H9 (cell line): ENCODE measurements at regions not wholly inside any gene's neighbourhood (a gene's known extent, or its start where the extent isn't known, plus 50 kb on each side); places are given as distances from the start of the nearest gene placed in this dataset.

Experiments
- DNase-seq: peaks from one replicate; pipeline ENCODE4 v3.0.0-alpha.2; 2017
- H2AFZ ChIP-seq: one replicate; pipeline ENCODE4 v1.6.1; 2013; ENCODE audit warnings: mild to moderate bottlenecking, low read length, control low read depth, moderate library complexity
- H2AK5ac ChIP-seq: 2 replicates; pipeline ENCODE4 v1.6.1; 2013; ENCODE audit warnings: low read length, control low read depth, mixed read lengths; ENCODE audit not compliant: insufficient read length
- H2BK120ac ChIP-seq: one replicate; pipeline ENCODE4 v1.6.1; 2013; ENCODE audit warnings: low read depth, mild to moderate bottlenecking, low read length, control low read depth, inconsistent platforms; ENCODE audit not compliant: poor library complexity, severe bottlenecking
- H2BK12ac ChIP-seq: 2 replicates; pipeline ENCODE4 v1.6.1; 2013; ENCODE audit warnings: low read length, control low read depth, mixed read lengths, low read depth; ENCODE audit not compliant: insufficient read length
- H2BK15ac ChIP-seq: 2 replicates; pipeline ENCODE4 v1.6.1; 2013; ENCODE audit warnings: low read depth, low read length, control low read depth
- H2BK20ac ChIP-seq: one replicate; pipeline ENCODE4 v1.6.1; 2013; ENCODE audit warnings: low read depth, mild to moderate bottlenecking, low read length, control low read depth, inconsistent platforms; ENCODE audit not compliant: poor library complexity, severe bottlenecking
- H2BK5ac ChIP-seq: 2 replicates; pipeline ENCODE4 v1.6.1; 2013; ENCODE audit warnings: low read length, control low read depth, mixed read lengths; ENCODE audit not compliant: insufficient read length
- H3K14ac ChIP-seq: 2 replicates; pipeline ENCODE4 v1.6.1; 2013; ENCODE audit warnings: low read length, control low read depth; ENCODE audit not compliant: insufficient read depth
- H3K18ac ChIP-seq: 2 replicates; pipeline ENCODE4 v1.6.1; 2013; ENCODE audit warnings: low read depth, mild to moderate bottlenecking, mixed read lengths, low read length, control low read depth; ENCODE audit not compliant: insufficient read length
- H3K23ac ChIP-seq: 2 replicates; pipeline ENCODE4 v1.6.1; 2013; ENCODE audit warnings: low read length, control low read depth, mixed read lengths, low read depth; ENCODE audit not compliant: insufficient read length
- H3K23me2 ChIP-seq: 2 replicates; pipeline ENCODE4 v1.6.1; 2013; ENCODE audit warnings: low read depth, mild to moderate bottlenecking, mixed read lengths, low read length, control low read depth; ENCODE audit not compliant: insufficient read length, poor library complexity, severe bottlenecking
- H3K27ac ChIP-seq: 2 replicates; pipeline ENCODE4 v1.5.1; 2013; ENCODE audit warnings: low read length, control low read depth, mixed read lengths, low read depth; ENCODE audit not compliant: insufficient read length
- H3K27me3 ChIP-seq: 2 replicates; pipeline ENCODE4 v1.6.1; 2013; ENCODE audit warnings: low read length, control low read depth, inconsistent platforms; ENCODE audit not compliant: insufficient read depth
- H3K4ac ChIP-seq: 2 replicates; pipeline ENCODE4 v1.6.1; 2013; ENCODE audit warnings: low read depth, mild to moderate bottlenecking, control low read depth, inconsistent platforms, low read length, moderate library complexity
- H3K4me1 ChIP-seq: 2 replicates; pipeline ENCODE4 v1.6.1; 2013; ENCODE audit warnings: low read length, control low read depth, inconsistent platforms; ENCODE audit not compliant: insufficient read depth
- H3K4me2 ChIP-seq: 2 replicates; pipeline ENCODE4 v1.6.1; 2013; ENCODE audit warnings: low read length, control low read depth, mixed read lengths; ENCODE audit not compliant: insufficient read length, insufficient read depth
- H3K56ac ChIP-seq: 2 replicates; pipeline ENCODE4 v1.6.1; 2013; ENCODE audit warnings: low read depth, mild to moderate bottlenecking, mixed read lengths, low read length, control low read depth; ENCODE audit not compliant: insufficient read length
- H3K79me1 ChIP-seq: 2 replicates; pipeline ENCODE4 v1.6.1; 2013; ENCODE audit warnings: low read depth, mild to moderate bottlenecking, moderate library complexity, low read length, control low read depth, inconsistent platforms; ENCODE audit not compliant: insufficient read depth, poor library complexity, severe bottlenecking
- H3K79me2 ChIP-seq: 2 replicates; pipeline ENCODE4 v1.6.1; 2013; ENCODE audit warnings: low read length, control low read depth, inconsistent platforms; ENCODE audit not compliant: insufficient read depth
- H3K9ac ChIP-seq: 2 replicates; pipeline ENCODE4 v1.6.1; 2013; ENCODE audit warnings: low read length, control low read depth, mixed read lengths; ENCODE audit not compliant: insufficient read length; ENCODE audit errors: extremely low read depth
- H3K9me3 ChIP-seq: one replicate; pipeline ENCODE4 v1.6.1; 2013; ENCODE audit warnings: low read depth, low read length, inconsistent platforms; ENCODE audit not compliant: control insufficient read depth
- H3T11ph ChIP-seq: one replicate; pipeline ENCODE4 v1.6.1; 2013; ENCODE audit warnings: mild to moderate bottlenecking, low read length, control low read depth, inconsistent platforms
- H4K20me1 ChIP-seq: one replicate; pipeline ENCODE4 v1.6.1; 2013; ENCODE audit not compliant: control insufficient read depth, insufficient read length, insufficient read depth
- H4K5ac ChIP-seq: 2 replicates; pipeline ENCODE4 v1.6.1; 2013; ENCODE audit warnings: low read depth, mild to moderate bottlenecking, mixed read lengths, low read length, control low read depth; ENCODE audit not compliant: insufficient read length
- H4K8ac ChIP-seq: replicated peaks from 2 replicates; pipeline ENCODE4 v1.6.1; 2013; ENCODE audit warnings: low read length, control low read depth, mixed read lengths, low read depth; ENCODE audit not compliant: insufficient read length
- H4K91ac ChIP-seq: 2 replicates; pipeline ENCODE4 v1.6.1; 2013; ENCODE audit warnings: low read depth, mild to moderate bottlenecking, moderate library complexity, mixed read lengths, low read length, control low read depth; ENCODE audit not compliant: insufficient read length
- H3K27ac Mint-ChIP-seq, 3 experiments: 2 replicates in 2 of 3; 3 replicates in 1 of 3; pipeline ENCODE4 v1.8.0; 2020 to 2021; ENCODE audit warnings: mixed read lengths in 3 of 3, mild to moderate bottlenecking in 1 of 3, moderate library complexity in 1 of 3
- H3K27me3 Mint-ChIP-seq: 2 replicates; pipeline ENCODE4 v1.8.0; 2021; ENCODE audit warnings: low read depth, mild to moderate bottlenecking, moderate library complexity, mixed read lengths
- H3K36me3 Mint-ChIP-seq, 3 experiments: 2 replicates in 2 of 3; 3 replicates in 1 of 3; pipeline ENCODE4 v1.8.0; 2020 to 2021; ENCODE audit warnings: low read depth in 3 of 3, mixed read lengths in 3 of 3; ENCODE audit not compliant: insufficient read depth in 1 of 3
- H3K4me1 Mint-ChIP-seq, 2 experiments: 2 replicates each; pipeline ENCODE4 v1.8.0; 2020; ENCODE audit warnings: mixed read lengths in 2 of 2
- H3K4me3 Mint-ChIP-seq, 2 experiments: 2 replicates in 1 of 2; 3 replicates in 1 of 2; pipeline ENCODE4 v1.8.0; 2020 to 2021; ENCODE audit warnings: mild to moderate bottlenecking in 2 of 2, mixed read lengths in 2 of 2, moderate library complexity in 1 of 2
- H3K9me3 Mint-ChIP-seq, 2 experiments: 2 replicates in 1 of 2; 3 replicates in 1 of 2; pipeline ENCODE4 v1.8.0; 2020; ENCODE audit warnings: mild to moderate bottlenecking in 2 of 2, mixed read lengths in 2 of 2, moderate library complexity in 1 of 2
- WGBS: extraction: QIAGEN DNeasy Blood & Tissue Kit; methylation state at CpG from one replicate; pipeline ENCODE4 v1.1.7; 2013; ENCODE audit warnings: missing lambda C conversion rate, low lambda C conversion rate, mixed read lengths; ENCODE audit not compliant: insufficient read length; ENCODE audit errors: extremely low coverage; 5-methylcytosine and 5-hydroxymethylcytosine counted together
- TF ChIP-seq, protein P1 (sequence below): fragments of 200-600 bp; sonication (generic); conservative IDR thresholded peaks from 3 replicates; pipeline ENCODE4 v1.8.0; 2021; ENCODE audit warnings: antibody characterized with exemption, mild to moderate bottlenecking

- Mint-ChIP-seq H3K36me3 (no peaks in the 10 kb centered on the region; a peak in 1 of 7 replicates), H3K4me3 (no peak overlapping the region), H3K27ac (no peak overlapping the region), H3K4me1 (no peaks in the 10 kb centered on the region), H3K27me3 (no peaks in the 10 kb centered on the region; the same call in 1 of the 2 replicates), H3K9me3 (no peaks in the 10 kb centered on the region)
- no peaks in the 10 kb centered on the region for H3K79me2 ChIP-seq
- no peaks in the 10 kb centered on the region for H4K20me1 ChIP-seq
- H2AFZ ChIP-seq = no peak overlapping the region
- no peak overlapping the region for H2BK20ac ChIP-seq
- no peaks in the 10 kb centered on the region for H3K79me1 ChIP-seq
- H3T11ph ChIP-seq = no peak overlapping the region
- TF ChIP-seq, protein P1, sequence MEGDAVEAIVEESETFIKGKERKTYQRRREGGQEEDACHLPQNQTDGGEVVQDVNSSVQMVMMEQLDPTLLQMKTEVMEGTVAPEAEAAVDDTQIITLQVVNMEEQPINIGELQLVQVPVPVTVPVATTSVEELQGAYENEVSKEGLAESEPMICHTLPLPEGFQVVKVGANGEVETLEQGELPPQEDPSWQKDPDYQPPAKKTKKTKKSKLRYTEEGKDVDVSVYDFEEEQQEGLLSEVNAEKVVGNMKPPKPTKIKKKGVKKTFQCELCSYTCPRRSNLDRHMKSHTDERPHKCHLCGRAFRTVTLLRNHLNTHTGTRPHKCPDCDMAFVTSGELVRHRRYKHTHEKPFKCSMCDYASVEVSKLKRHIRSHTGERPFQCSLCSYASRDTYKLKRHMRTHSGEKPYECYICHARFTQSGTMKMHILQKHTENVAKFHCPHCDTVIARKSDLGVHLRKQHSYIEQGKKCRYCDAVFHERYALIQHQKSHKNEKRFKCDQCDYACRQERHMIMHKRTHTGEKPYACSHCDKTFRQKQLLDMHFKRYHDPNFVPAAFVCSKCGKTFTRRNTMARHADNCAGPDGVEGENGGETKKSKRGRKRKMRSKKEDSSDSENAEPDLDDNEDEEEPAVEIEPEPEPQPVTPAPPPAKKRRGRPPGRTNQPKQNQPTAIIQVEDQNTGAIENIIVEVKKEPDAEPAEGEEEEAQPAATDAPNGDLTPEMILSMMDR = no peak
- H2BK5ac ChIP-seq = no peak overlapping the region
- no peak overlapping the region for H3K56ac ChIP-seq
- no peak overlapping the region for H3K14ac ChIP-seq
- no peak overlapping the region for H4K8ac ChIP-seq
- no peaks in the 10 kb centered on the region for H3K9me3 ChIP-seq
- no CpG with 5 or more reads among the region's 1 CpG for WGBS
- no peak overlapping the region for H3K27ac ChIP-seq
- no peak for DNase-seq
- no peak overlapping the region for H4K91ac ChIP-seq
- no peak overlapping the region for H2AK5ac ChIP-seq
- no peak overlapping the region for H3K9ac ChIP-seq
- no peak overlapping the region for H3K4me2 ChIP-seq
- H3K23me2 ChIP-seq = no peaks in the 10 kb centered on the region
- H3K4me1 ChIP-seq = no peaks in the 10 kb centered on the region
- H4K5ac ChIP-seq = no peak overlapping the region
- H2BK15ac ChIP-seq = no peak overlapping the region
- H3K23ac ChIP-seq = no peak overlapping the region
- H3K27me3 ChIP-seq = no peaks in the 10 kb centered on the region
- no peak overlapping the region for H3K18ac ChIP-seq
- H2BK120ac ChIP-seq = no peak overlapping the region
- H2BK12ac ChIP-seq = no peak overlapping the region
- no peak overlapping the region for H3K4ac ChIP-seq
Measured at GRCh38 chr7:130850956-130851355, 116.9 kb upstream of the KLF14 start.
